K562 (cell line): ENCODE measurements at regions not wholly inside any gene's neighbourhood (a gene's known extent, or its start where the extent isn't known, plus 50 kb on each side); places are given as distances from the start of the nearest gene placed in this dataset.

Source experiments
- ATAC-seq: fragments of 200-7000 bp; cut with Tn5 transposase; 3 replicates; pipeline ENCODE4 v1.9.1; 2020; ENCODE audit warnings: moderate library complexity
- BruUV-seq: library from RNA; stranded (reverse); fragments of 400-500 nt; replicated peaks from 2 replicates; lab custom pipeline; 2021; lab: Mats Ljungman, UMichigan
- CTCF ChIA-PET: fragments of 300-600 bp; formaldehyde crosslinking; extraction: SDS; loops from one replicate; lab custom pipeline; 2021; ENCODE audit warnings: low intra/inter-chr PET ratio; lab: Yijun Ruan, JAX
- POLR2A ChIA-PET: fragments of 300-600, 350-650 bp; sonication (Branson Sonifier 250); formaldehyde crosslinking; extraction: SDS; loops from one replicate; lab custom pipeline; 2021; ENCODE audit warnings: antibody characterized with exemption, inconsistent platforms; lab: Yijun Ruan, JAX
- DNase-seq, 4 experiments: peaks; one replicate each; pipeline versions ENCODE4 v3.0.0 to v3.0.0-alpha.2; 2011 to 2018; ENCODE audit warnings: low spot score in 3 of 4, mixed read lengths in 3 of 4; ENCODE audit errors: extremely low read depth in 1 of 4
- FAIRE-seq: peaks from 2 replicates; lab custom pipeline; 2011; peaks lifted over from hg19 to GRCh38; lab: Jason Lieb, UNC
- H2AFZ ChIP-seq: 2 replicates; pipeline ENCODE4 v1.6.0; 2011; ENCODE audit warnings: low read depth, low read length, control low read depth, inconsistent platforms
- H3K27ac ChIP-seq: fragments of 200-600 bp; 3 replicates; pipeline ENCODE4 v1.8.0; 2011; ENCODE audit warnings: low read depth, mild to moderate bottlenecking, control low read depth, inconsistent platforms, low read length, moderate library complexity, mixed read lengths; ENCODE audit errors: extremely low read depth
- H3K27me3 ChIP-seq, 2 experiments: fragments of 300-600 bp in 1 of 2; 2 replicates in 1 of 2; 3 replicates in 1 of 2; pipeline versions ENCODE4 v1.6.0 to v1.8.0; 2011; ENCODE audit warnings: inconsistent platforms in 2 of 2, low read length in 2 of 2, mild to moderate bottlenecking in 1 of 2, mixed read lengths in 1 of 2, moderate library complexity in 1 of 2; ENCODE audit not compliant: control insufficient read depth in 2 of 2, insufficient read depth in 2 of 2
- H3K36me3 ChIP-seq: fragments of 300-600 bp; 3 replicates; pipeline ENCODE4 v1.8.0; 2011; ENCODE audit warnings: mild to moderate bottlenecking, low read length, inconsistent platforms; ENCODE audit not compliant: control insufficient read depth, insufficient read depth
- H3K4me1 ChIP-seq, 2 experiments: fragments of 200-600 bp in 1 of 2; replicated peaks in 1 of 2; 2 replicates in 1 of 2; 3 replicates in 1 of 2; pipeline versions ENCODE4 v1.5.1 to v1.8.0; 2011; ENCODE audit warnings: inconsistent platforms in 2 of 2, low read length in 2 of 2, mild to moderate bottlenecking in 1 of 2, mixed read lengths in 1 of 2, moderate library complexity in 1 of 2; ENCODE audit not compliant: control insufficient read depth in 2 of 2, insufficient read depth in 2 of 2
- H3K4me2 ChIP-seq: 2 replicates; pipeline ENCODE4 v1.6.1; 2011; ENCODE audit warnings: low read length, control low read depth, inconsistent platforms, mixed read lengths; ENCODE audit not compliant: insufficient read depth
- H3K4me3 ChIP-seq: fragments of 200-600 bp; sonication (generic), shearing (Covaris generic); 2 replicates; pipeline ENCODE4 v1.5.1; 2016; ENCODE audit warnings: control low read depth, inconsistent platforms
- H3K79me2 ChIP-seq: fragments of 200-600 bp; 3 replicates; pipeline ENCODE4 v1.8.0; 2011; ENCODE audit warnings: low read length, inconsistent platforms; ENCODE audit not compliant: control insufficient read depth, insufficient read depth
- H3K9ac ChIP-seq, 2 experiments: 2 replicates each; pipeline versions ENCODE4 v1.6.0 to v1.6.1; 2011; ENCODE audit warnings: low read depth in 2 of 2, low read length in 2 of 2, control low read depth in 1 of 2, inconsistent platforms in 1 of 2, mild to moderate bottlenecking in 1 of 2, mixed read lengths in 1 of 2; ENCODE audit not compliant: insufficient read depth in 1 of 2
- H3K9me1 ChIP-seq: one replicate; pipeline ENCODE4 v1.6.0; 2011; ENCODE audit warnings: inconsistent platforms, mild to moderate bottlenecking, low read length, moderate library complexity; ENCODE audit not compliant: control insufficient read depth, insufficient read depth
- H3K9me3 ChIP-seq: replicated peaks from 2 replicates; pipeline ENCODE4 v1.5.1; 2011; ENCODE audit warnings: low read depth, low read length, inconsistent platforms; ENCODE audit not compliant: control insufficient read depth, insufficient read depth
- H4K20me1 ChIP-seq: replicated peaks from 2 replicates; pipeline ENCODE4 v1.6.1; 2011; ENCODE audit warnings: low read length, inconsistent platforms, mixed read lengths; ENCODE audit not compliant: control insufficient read depth, insufficient read depth
- DMBX1 ChIP-seq: fragments of 250-450 bp; sonication (Bioruptor Pico); IDR thresholded peaks from 2 replicates; pipeline ENCODE4 v1.8.0; 2022; ENCODE audit warnings: inconsistent platforms, mild to moderate bottlenecking, moderate library complexity, borderline replicate concordance
- MAFK ChIP-seq: IDR thresholded peaks from 2 replicates; pipeline ENCODE4 v1.6.1; 2011; ENCODE audit warnings: low read length, improper control_type of control experiment
- MLLT1 ChIP-seq, 2 experiments: fragments of 450-650 bp; IDR thresholded peaks; 2 replicates each; pipeline ENCODE4 v1.6.1; 2016
- NCOA4 ChIP-seq: fragments of 450-650 bp; IDR thresholded peaks from 2 replicates; pipeline ENCODE4 v1.6.1; 2018; ENCODE audit warnings: mild to moderate bottlenecking; ENCODE audit not compliant: partially characterized antibody
- POLR2AphosphoS2 ChIP-seq: IDR thresholded peaks from 2 replicates; pipeline ENCODE4 v1.6.1; 2012; ENCODE audit warnings: low read length, improper control_type of control experiment
- RBM39 ChIP-seq: fragments of 200-400 bp; formaldehyde crosslinking; optimal IDR thresholded peaks from 2 replicates; pipeline ENCODE3; 2018; ENCODE audit warnings: low read depth, low read length
- TOE1 ChIP-seq, 2 experiments: fragments of 450-650 bp in 1 of 2; sonication (generic) in 1 of 2; formaldehyde crosslinking in 1 of 2; IDR thresholded peaks; 2 replicates each; pipeline versions ENCODE4 v1.7.1 to v1.8.0; 2016 to 2022; ENCODE audit warnings: borderline replicate concordance in 2 of 2, mild to moderate bottlenecking in 2 of 2, antibody characterized with exemption in 1 of 2, inconsistent platforms in 1 of 2, low read depth in 1 of 2, missing genetic modification reagents in 1 of 2, moderate library complexity in 1 of 2
- ZFX ChIP-seq: sonication (generic); formaldehyde crosslinking; IDR thresholded peaks from 2 replicates; pipeline ENCODE4 v1.8.0; 2022; ENCODE audit warnings: mild to moderate bottlenecking, missing genetic modification reagents, moderate library complexity
- ZNF282 ChIP-seq: sonication (generic); formaldehyde crosslinking; IDR thresholded peaks from 2 replicates; pipeline ENCODE4 v1.8.1; 2023; ENCODE audit warnings: missing genetic modification reagents
- ZNF41 ChIP-seq: fragments of 250-450 bp; sonication (Bioruptor Pico); conservative IDR thresholded peaks from 2 replicates; pipeline ENCODE4 v1.4.0; 2020; ENCODE audit warnings: mild to moderate bottlenecking
- ZZZ3 ChIP-seq: fragments of 450-650 bp; IDR thresholded peaks from 2 replicates; pipeline ENCODE4 v1.6.1; 2016; ENCODE audit warnings: antibody characterized with exemption, mild to moderate bottlenecking, moderate library complexity
- WGBS: fragments of 100-300 bp; shearing (Covaris generic); methylation state at CpG from one replicate; pipeline ENCODE4 v1.1.6; 2016; ENCODE audit warnings: low coverage, mixed read lengths; ENCODE audit not compliant: insufficient coverage; ENCODE audit errors: missing lambda C conversion rate; 5-methylcytosine and 5-hydroxymethylcytosine counted together
- in situ Hi-C: fragments of 300-500 bp; cut with MboI; formaldehyde crosslinking; loops from 4 replicates; pipeline ENCODE4 v1.15.0; 2018; ENCODE audit warnings: inconsistent platforms, mixed read lengths
- intact Hi-C: fragments of 100-400 bp; cut with micrococcal nuclease; formaldehyde crosslinking; loops from 2 replicates; pipeline ENCODE4 v1.14.2; 2022

DNA sequence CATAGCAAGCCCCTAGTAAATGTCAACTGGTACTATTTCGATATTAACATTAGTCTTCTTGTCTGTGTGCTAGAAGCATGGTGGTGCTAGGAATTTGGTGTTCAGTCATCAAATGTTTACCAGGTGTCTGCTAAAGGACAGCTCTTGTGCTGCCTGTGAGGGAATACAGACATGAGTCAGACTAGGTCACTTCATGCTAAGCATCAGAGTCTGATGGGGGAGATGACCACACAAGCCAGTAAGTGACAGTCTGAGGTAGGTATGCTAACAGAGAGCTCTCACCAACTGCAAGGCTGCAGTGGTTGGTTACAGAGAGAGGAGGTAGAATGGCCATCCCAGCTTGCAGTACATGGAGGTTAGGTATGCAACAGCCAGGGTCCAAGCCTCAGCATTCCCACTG is 320.9 kb downstream of the CDK5RAP2 start:
- CTCF ChIA-PET: no interaction called here
- intact Hi-C loops: no loop called here
- H3K36me3 ChIP-seq: no peaks in the 10 kb centered on the region

More for the DNA sequence above, 320.9 kb downstream of the CDK5RAP2 start:
- no TSS peak for BruUV-seq
- Histone ChIP-seq H3K9ac (no peak overlapping the region), H3K4me3 (no peak overlapping the region), H3K4me2 (no peak overlapping the region), H3K79me2 (no peaks in the 10 kb centered on the region), H3K27me3 (no peaks in the 10 kb centered on the region), H3K4me1 (no peaks in the 10 kb centered on the region), H2AFZ (no peak overlapping the region), H3K9me3 (no peaks in the 10 kb centered on the region), H3K9me1 (no peaks in the 10 kb centered on the region), H4K20me1 (no peaks in the 10 kb centered on the region), H3K27ac (no peak overlapping the region)
- DNase-seq: no peak
- in situ Hi-C loops: no loop called here
- POLR2A ChIA-PET: interaction anchor here (0.7 kb wide), 2 partner anchors 10 to 37 kb away, joined by 3 read pairs; no protein-coding TSS in a partner anchor
- no peak for TF ChIP-seq TOE1 (IDR thresholded peaks at IDR 0.05; ENCODE audit: borderline replicate concordance)
- no peak for TF ChIP-seq TOE1 (CRISPR knock-in tag; IDR thresholded peaks at IDR 0.05; ENCODE audit: borderline replicate concordance, low read depth)
- no peak for TF ChIP-seq ZFX
- TF ChIP-seq ZNF41 (CRISPR knock-in tag): no peak
- TF ChIP-seq RBM39: no peak
- no peak for TF ChIP-seq ZNF282 (CRISPR knock-in tag)
- TF ChIP-seq POLR2AphosphoS2: no peak
- no peak for TF ChIP-seq NCOA4
- TF ChIP-seq MAFK: no peak
- TF ChIP-seq MLLT1 (IDR thresholded peaks at IDR 0.05): no peak
- no peak for TF ChIP-seq ZZZ3
- no peak for TF ChIP-seq DMBX1 (CRISPR knock-in tag)
- no peak for FAIRE-seq
- no peak for ATAC-seq
- 0% methylated on average over 1 of the region's 1 CpG for WGBS
